ENCODE measurements at regions not wholly inside any gene's neighbourhood (a gene's known extent, or its start where the extent isn't known, plus 50 kb on each side); places are given as distances from the start of the nearest gene placed in this dataset.
"Not testable (repeated sequence)": the region's sequence is repeated elsewhere in the genome, so short reads cannot be mapped to it uniquely, and the experiment has no call there.

DNA sequence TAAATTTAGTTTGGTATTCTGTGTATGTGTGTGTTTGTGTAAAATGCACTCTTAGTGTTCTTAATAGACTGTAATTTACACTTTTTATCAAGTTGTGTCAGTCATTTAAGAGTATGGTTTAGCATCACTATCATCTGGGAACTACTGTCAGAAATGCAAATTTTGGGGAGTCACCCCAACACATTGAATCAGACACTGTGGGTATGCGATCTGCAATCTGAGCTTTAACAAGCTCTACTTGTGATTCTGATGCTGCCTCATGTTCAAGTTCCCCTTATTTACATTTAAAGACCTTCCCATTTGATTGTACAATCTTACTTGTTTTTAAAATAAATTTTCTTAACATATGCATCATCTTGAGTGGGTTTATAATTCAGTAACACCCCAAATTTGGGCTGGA lies 218.1 kb upstream of the FOXP2 start:
- FAIRE-seq (no peak), DNase-seq (ENCODE audit: insufficient read length, low spot score) (no peak)
- TF ChIP-seq SPI1 (IDR thresholded peaks at IDR 0.05; ENCODE audit: low read depth, low read length) = no peak
- no peak for TF ChIP-seq POU2F2 (IDR thresholded peaks at IDR 0.05; ENCODE audit: low read depth, low read length)
- no peak for TF ChIP-seq POLR2AphosphoS5 (IDR thresholded peaks at IDR 0.05; ENCODE audit: low read depth, low read length)
- no peak for TF ChIP-seq TAF1 (IDR thresholded peaks at IDR 0.05; ENCODE audit: low read depth, low read length)
- TF ChIP-seq PAX5 (IDR thresholded peaks at IDR 0.05; ENCODE audit: insufficient read depth, low read length, severe bottlenecking) = no peak
- TF ChIP-seq POLR2A (IDR thresholded peaks at IDR 0.05; ENCODE audit: low read depth, low read length) = no peak

DNA sequence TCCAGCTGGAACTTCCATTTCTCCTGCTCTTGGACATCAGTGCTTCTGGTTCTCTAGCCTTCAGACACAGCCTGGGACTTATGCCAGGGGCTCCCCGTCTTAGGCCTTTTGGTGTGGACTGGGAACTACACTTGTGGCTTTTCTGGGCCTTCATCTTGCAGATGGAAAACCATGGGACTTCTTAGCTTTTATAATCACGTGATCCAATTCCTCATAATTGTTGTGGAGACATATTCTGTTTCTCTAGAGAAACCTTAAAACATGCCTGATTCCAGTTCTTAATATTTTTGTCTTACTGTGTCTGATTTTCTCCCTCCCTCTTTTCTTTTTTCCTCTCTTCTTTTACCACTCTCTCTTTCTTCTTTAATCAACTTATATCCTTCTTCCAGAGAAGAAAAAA lies 224.2 kb upstream of the FOXP2 start:
- TF ChIP-seq POLR2A (IDR thresholded peaks at IDR 0.05; ENCODE audit: low read depth, low read length) (no peak), PAX5 (IDR thresholded peaks at IDR 0.05; ENCODE audit: insufficient read depth, low read length, severe bottlenecking) (no peak), POLR2AphosphoS5 (IDR thresholded peaks at IDR 0.05; ENCODE audit: low read depth, low read length) (no peak), SPI1 (IDR thresholded peaks at IDR 0.05; ENCODE audit: low read depth, low read length) (no peak), TAF1 (IDR thresholded peaks at IDR 0.05; ENCODE audit: low read depth, low read length) (no peak), POU2F2 (IDR thresholded peaks at IDR 0.05; ENCODE audit: low read depth, low read length) (no peak)
- DNase-seq (ENCODE audit: insufficient read length, low spot score) (no peak), FAIRE-seq (no peak)

DNA sequence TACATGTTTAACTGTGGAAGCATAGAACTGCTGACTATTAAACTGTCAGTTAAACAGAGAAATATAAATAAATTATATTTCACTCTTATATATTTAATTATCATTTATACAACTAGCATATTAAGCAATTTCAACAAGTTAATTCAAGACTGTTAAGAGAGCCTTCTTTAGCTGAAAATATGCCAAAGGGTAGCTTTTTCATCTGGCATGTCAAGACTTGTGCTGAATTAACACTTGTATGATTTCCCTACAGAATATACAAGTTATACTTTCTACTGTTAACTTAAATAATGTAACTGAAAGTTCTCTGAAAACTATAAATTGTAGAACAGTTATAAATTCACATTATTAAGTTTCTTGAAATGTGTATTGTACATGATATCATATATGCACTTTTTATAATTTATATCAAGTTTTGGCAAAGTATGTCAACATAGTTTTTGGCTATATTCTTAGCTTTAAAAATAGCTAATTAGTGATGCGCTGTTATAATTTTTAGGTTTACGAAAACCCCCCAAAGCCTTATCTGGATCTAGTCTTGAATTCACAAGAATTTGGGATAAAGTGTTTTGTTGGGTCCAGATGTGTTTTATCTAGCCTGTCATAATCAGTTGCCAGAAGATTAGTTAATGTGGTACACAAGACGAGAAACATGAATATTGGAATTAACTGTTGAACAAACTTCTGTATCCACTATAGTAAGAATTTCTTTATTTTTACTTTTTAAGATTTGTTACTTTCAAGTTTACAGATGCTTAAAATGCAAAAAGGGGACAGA lies 231.1 kb upstream of the FOXP2 start:
- FAIRE-seq (no peak), DNase-seq (ENCODE audit: insufficient read length, low spot score) (no peak)
- TF ChIP-seq POLR2A (IDR thresholded peaks at IDR 0.05; ENCODE audit: low read depth, low read length) (no peak), POLR2AphosphoS5 (IDR thresholded peaks at IDR 0.05; ENCODE audit: low read depth, low read length) (no peak), SPI1 (IDR thresholded peaks at IDR 0.05; ENCODE audit: low read depth, low read length) (no peak), POU2F2 (IDR thresholded peaks at IDR 0.05; ENCODE audit: low read depth, low read length) (no peak), TAF1 (IDR thresholded peaks at IDR 0.05; ENCODE audit: low read depth, low read length) (no peak), PAX5 (IDR thresholded peaks at IDR 0.05; ENCODE audit: insufficient read depth, low read length, severe bottlenecking) (no peak)

DNA sequence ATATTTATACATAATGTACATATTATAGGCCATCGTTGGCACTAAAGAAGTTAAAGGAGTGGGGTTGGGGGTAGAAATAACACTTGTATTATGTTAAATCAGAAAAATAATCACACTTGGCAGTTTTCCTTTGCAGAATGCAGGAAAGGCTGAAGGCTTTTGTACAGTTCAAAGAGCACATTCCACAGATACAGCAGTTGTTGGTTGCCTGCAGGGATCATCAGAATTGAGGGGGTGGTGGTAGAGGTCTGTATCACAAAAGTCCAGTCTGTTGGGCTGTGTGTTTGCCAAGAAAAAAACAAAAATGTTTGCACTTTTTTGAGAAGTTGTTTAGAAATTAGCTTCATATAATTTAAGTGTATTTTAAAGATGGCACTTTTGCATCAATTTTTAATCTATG lies 231.8 kb upstream of the FOXP2 start:
- TF ChIP-seq PAX5 (IDR thresholded peaks at IDR 0.05; ENCODE audit: insufficient read depth, low read length, severe bottlenecking) (no peak), SPI1 (IDR thresholded peaks at IDR 0.05; ENCODE audit: low read depth, low read length) (no peak), POU2F2 (IDR thresholded peaks at IDR 0.05; ENCODE audit: low read depth, low read length) (no peak), POLR2A (IDR thresholded peaks at IDR 0.05; ENCODE audit: low read depth, low read length) (no peak), TAF1 (IDR thresholded peaks at IDR 0.05; ENCODE audit: low read depth, low read length) (no peak), POLR2AphosphoS5 (IDR thresholded peaks at IDR 0.05; ENCODE audit: low read depth, low read length) (no peak)
- FAIRE-seq (no peak), DNase-seq (ENCODE audit: insufficient read length, low spot score) (no peak)

DNA sequence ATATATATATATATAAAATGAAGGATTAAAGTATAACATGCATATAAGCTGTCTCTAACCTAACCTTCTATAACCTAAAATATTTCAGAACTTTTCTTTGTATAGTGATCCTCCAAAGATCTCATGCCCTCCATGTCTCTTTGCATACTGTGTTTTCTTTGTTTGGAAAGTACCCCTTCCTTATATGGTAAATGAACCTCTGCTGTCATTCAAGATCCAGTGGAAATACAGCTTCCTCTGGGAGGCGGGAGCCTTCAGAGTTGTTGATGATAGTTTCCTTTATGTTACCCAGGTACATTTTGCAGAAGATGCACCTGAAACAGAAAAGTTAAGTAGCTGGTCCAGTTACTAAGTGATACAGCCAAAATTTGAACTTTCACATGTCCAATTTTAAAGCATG lies 233.3 kb upstream of the FOXP2 start:
- no peak for DNase-seq (ENCODE audit: insufficient read length, low spot score)
- TF ChIP-seq SPI1 (IDR thresholded peaks at IDR 0.05; ENCODE audit: low read depth, low read length) (no peak), POU2F2 (IDR thresholded peaks at IDR 0.05; ENCODE audit: low read depth, low read length) (no peak), PAX5 (IDR thresholded peaks at IDR 0.05; ENCODE audit: insufficient read depth, low read length, severe bottlenecking) (no peak), POLR2AphosphoS5 (IDR thresholded peaks at IDR 0.05; ENCODE audit: low read depth, low read length) (no peak), TAF1 (IDR thresholded peaks at IDR 0.05; ENCODE audit: low read depth, low read length) (no peak), POLR2A (IDR thresholded peaks at IDR 0.05; ENCODE audit: low read depth, low read length) (no peak)
- no peak for FAIRE-seq

DNA sequence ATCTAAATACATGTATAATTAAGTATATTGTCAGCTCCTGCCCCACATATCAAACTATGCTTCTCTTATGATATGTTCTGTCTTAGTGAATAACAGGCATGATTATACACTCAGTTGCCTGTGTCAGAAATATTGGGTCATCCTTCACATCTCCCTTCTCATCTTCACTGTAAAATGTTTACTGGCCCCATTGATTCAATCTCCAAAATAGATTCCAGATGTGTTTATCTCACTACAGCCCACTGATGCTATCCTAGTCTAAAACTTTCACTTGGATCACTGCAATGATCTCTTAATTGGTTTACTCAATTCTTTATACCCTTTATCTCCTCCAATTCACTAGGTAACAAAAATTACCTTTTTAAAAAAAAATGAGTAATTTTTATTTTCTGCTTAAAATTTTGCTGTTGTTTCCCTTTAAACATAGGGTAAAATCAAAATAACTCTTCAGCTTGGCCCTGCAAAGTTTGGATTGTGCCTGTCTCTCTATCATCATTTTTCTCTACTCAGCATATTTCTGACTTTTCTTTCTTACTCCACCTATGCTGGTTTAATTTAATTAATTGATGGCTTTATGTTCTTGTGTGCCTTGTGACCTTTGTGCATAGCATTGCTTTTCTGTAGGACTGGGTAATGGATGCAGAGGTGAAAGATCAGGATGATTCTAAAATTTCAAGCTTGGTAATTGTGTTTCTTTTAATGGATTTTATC lies 233.9 kb upstream of the FOXP2 start:
- FAIRE-seq = no peak
- no peak for DNase-seq (ENCODE audit: insufficient read length, low spot score)
- TF ChIP-seq POLR2AphosphoS5 (IDR thresholded peaks at IDR 0.05; ENCODE audit: low read depth, low read length) = no peak
- TF ChIP-seq POU2F2 (IDR thresholded peaks at IDR 0.05; ENCODE audit: low read depth, low read length) = no peak
- TF ChIP-seq SPI1 (IDR thresholded peaks at IDR 0.05; ENCODE audit: low read depth, low read length) = no peak
- no peak for TF ChIP-seq TAF1 (IDR thresholded peaks at IDR 0.05; ENCODE audit: low read depth, low read length)
- TF ChIP-seq POLR2A (IDR thresholded peaks at IDR 0.05; ENCODE audit: low read depth, low read length) = no peak
- TF ChIP-seq PAX5 (IDR thresholded peaks at IDR 0.05; ENCODE audit: insufficient read depth, low read length, severe bottlenecking) = no peak

DNA sequence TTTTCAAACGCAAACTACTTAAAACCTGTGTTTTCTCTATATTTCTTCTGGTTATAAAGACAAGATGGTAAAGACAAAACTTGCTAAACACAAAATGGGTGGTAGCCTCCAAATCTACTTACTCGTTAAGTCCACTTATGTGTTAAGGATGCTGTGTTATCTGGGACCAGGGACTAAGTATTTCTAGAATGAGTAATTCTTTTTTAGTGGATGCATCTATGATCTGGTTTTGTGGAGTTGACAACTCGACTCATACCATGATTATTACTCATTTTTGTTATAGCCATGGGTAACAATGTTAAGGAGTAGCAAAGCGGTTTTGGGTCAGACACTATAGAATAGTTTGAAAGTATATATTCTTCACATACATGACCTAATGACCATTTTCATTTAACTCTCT lies 239.5 kb upstream of the FOXP2 start:
- FAIRE-seq (no peak), DNase-seq (ENCODE audit: insufficient read length, low spot score) (no peak)
- TF ChIP-seq POU2F2 (IDR thresholded peaks at IDR 0.05; ENCODE audit: low read depth, low read length) (no peak), TAF1 (IDR thresholded peaks at IDR 0.05; ENCODE audit: low read depth, low read length) (no peak), SPI1 (IDR thresholded peaks at IDR 0.05; ENCODE audit: low read depth, low read length) (no peak), PAX5 (IDR thresholded peaks at IDR 0.05; ENCODE audit: insufficient read depth, low read length, severe bottlenecking) (no peak), POLR2A (IDR thresholded peaks at IDR 0.05; ENCODE audit: low read depth, low read length) (no peak), POLR2AphosphoS5 (IDR thresholded peaks at IDR 0.05; ENCODE audit: low read depth, low read length) (no peak)

DNA sequence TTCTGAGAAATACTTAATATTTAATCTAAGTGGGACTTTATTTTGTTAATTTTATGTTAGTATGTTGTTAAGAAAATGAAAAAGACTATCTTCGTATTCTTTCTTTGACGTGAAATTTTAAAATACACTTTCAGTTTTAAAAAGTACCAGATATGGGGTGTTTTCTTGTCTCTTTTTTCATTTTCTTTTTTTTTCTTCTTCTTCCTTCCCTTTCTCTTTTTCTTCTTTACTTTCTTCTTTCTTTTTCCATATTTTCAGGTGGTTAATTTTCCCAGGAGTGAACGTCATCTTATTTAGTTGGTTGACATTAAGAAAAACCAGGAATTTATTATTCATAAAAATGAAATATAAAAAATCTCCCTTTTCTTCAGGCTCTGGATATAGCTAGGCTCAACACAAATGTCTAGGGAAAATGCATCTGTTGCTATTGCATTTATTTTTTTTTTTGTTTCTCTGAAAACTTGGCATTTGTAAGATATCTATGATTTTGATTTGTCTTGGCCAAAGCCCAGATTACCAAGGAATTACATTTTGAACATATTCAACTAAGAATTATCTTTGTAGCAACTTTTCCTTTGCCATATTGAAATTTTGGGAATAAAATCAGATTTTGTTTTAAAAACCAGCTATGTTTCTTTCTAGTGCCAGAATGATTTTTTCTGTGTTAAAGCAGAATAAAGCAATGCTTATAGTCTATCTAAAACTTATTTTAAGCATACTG lies 241.3 kb upstream of the FOXP2 start:
- DNase-seq (ENCODE audit: insufficient read length, low spot score) (no peak), FAIRE-seq (no peak)
- TF ChIP-seq SPI1 (IDR thresholded peaks at IDR 0.05; ENCODE audit: low read depth, low read length) (no peak), PAX5 (IDR thresholded peaks at IDR 0.05; ENCODE audit: insufficient read depth, low read length, severe bottlenecking) (no peak), POLR2AphosphoS5 (IDR thresholded peaks at IDR 0.05; ENCODE audit: low read depth, low read length) (no peak), POLR2A (IDR thresholded peaks at IDR 0.05; ENCODE audit: low read depth, low read length) (no peak), POU2F2 (IDR thresholded peaks at IDR 0.05; ENCODE audit: low read depth, low read length) (no peak), TAF1 (IDR thresholded peaks at IDR 0.05; ENCODE audit: low read depth, low read length) (no peak)

DNA sequence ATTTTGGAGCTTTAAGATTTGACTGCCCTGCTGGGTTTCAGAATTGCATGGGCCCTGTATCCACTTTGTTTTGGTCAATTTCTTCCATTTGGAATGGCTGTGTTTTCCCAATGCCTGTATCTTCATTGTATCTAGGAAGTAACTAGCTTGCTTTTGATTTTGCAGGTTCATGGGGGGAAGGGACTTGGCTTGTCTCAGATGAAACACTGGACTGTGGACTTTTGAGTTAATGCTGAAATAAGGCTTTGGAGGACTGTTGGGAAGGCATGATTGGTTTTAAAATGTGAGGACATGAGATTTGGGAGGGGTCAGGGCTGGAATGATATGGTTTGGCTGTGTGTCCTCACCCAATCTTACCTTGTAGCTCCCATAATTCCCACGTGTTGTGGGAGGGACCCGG lies 245.2 kb upstream of the FOXP2 start:
- not testable (repeated sequence) for DNase-seq (ENCODE audit: insufficient read length, low spot score); FAIRE-seq

Data from GM12891 (cell line).